Effector CD8-positive, alpha-beta T cell (primary cell): ENCODE measurements at regions not wholly inside any gene's neighbourhood (a gene's known extent, or its start where the extent isn't known, plus 50 kb on each side); places are given as distances from the start of the nearest gene placed in this dataset.

Source experiments
- DNase-seq: peaks from one replicate; lab custom pipeline; 2025; lab: John Stamatoyannopoulos, UW

DNA sequence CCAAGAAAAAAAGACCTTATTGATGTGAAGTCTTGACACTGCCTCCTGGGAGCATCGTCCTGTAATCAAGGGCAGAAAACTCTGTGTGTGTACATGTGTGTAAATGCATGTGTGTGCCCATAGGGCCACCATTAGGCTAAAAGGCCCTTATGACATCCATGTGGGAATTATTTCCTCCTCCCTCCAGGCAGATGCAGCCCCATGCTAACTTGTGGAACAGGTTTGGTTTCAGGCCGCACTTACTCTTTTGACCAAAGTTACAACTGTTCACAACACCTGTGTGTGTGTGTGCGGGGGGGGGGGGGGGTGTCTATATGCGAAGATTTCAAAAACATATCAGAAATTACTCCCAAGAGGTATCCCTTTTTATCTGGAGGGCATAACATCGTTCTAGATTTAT lies 87.4 kb upstream of the SLC14A2 start:
- DNase-seq, result no peak

DNA sequence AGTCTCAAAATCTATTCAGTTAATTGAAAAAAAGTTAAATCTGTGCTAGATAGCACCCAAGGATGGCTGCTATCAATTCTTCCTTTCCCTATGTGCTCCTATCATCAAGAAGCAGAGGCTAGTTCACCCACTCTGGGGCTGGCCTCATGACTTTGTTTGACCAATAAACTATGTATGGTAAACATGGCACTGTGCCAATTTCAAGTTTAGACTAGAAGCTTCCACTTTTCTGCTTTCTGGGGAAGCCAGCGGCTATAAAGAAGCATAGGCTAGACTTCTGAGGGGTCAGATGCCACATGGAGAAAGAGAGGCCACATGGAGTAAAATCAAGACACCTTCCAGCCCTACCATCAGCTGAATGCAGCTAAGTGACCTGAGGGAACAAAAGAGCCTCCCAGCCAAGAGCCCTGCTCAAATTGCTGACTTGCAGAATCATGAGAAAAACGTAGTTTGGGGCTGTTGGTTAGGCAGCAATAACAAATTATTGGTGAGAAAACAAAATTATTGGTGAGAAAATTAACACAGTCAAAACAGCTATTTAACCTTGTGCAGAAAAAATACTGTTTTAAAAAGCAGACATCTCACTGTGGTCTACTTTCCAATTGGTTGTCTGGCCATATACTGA lies 86.5 kb upstream of the SLC14A2 start:
- no peak for DNase-seq

DNA sequence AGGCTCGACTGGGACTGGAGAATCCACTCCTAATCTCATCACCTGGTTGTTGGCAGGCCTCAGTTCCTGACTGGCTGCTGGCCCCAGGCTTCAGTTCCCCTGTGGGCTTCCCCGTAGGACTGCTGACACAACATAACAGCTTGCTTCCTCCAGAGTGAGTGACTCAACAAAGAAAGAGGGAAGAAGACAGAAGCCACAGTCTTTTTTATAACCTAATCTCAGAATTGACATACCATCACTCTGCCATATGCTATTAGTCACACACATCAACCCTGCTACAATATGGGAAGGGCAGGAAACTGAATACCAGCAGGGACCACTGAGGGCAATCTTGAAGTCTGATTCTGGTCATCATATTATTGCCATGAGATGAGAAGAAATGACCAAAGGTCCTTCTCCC lies 76.8 kb upstream of the SLC14A2 start:
- DNase-seq, result no peak

DNA sequence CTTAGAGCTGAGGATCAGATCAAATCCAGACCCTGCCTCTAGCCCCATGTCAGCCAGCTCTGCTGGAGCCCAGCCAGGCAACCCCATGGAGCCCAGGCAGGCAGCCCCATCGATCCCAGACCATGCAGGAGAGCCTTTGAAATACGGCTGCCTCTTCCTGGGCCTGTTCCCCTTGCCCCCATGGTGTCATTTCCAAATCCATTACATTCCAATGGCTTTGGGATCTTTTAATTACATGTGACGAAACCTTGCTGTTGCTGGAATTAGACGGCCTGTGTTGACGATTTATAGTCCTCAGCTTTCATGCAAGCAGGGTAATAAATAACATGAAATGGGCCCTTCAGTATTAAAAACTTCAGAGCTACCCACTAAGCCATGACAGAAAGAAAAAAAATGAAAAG lies 75.8 kb upstream of the SLC14A2 start:
- DNase-seq, result no peak

DNA sequence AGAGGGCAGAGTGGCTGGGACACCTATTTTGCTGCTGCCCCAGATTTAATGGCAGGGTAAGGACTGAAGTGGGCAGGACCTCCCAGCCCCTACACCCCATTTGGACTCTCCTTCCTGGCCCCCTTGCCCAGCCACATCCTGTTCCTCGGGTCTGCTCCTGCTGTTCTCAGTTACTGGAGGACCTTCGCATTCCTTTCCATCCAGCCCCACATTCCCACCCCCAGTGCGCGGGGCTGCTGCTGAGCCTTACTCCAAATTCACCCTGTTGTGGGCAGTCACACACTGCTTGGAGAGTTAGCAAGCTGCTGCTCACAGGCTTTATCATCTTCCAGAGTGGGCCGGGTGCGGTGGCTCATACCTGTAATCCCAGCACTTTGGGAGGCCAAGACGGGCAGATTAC lies 75.2 kb upstream of the SLC14A2 start:
- no peak for DNase-seq

DNA sequence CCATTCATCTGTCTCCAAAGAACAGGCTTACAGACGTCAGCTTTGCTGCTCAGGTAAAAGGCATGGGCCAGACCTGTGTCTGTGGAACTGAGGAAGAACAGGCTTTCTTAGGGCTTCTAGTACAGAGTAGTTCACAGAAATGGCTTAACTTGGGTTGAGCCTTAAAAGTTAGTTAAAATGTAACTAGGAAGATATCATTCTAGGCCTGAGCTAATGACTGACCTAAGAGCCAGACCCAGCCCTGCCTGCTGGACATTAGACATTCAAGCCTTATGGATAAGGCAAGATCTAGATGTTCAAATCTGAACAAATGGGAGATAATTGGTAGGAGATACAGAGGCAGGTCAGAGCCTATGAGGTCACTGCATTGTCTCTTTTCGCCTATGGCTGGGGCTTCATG lies 73.9 kb upstream of the SLC14A2 start:
- no peak for DNase-seq

DNA sequence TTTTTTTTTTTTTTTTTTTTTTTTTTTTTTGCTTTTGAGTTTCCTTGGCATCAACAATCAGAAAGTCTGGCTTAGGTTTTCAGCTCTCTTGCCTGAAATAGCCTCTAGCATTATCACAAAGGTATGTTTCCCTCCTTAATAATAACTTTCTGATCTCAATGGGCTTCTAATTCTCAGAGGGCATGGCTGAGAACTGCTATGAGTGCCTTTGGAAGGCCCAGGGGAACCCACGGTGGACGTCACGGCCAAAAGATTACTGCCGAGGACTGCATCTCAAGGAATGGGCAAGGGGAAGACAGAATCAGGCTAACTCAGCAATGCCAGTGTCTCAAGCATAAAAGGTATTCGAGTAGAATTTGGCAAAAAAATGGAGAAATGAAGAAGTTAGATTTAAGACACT lies 73.2 kb upstream of the SLC14A2 start:
- no peak for DNase-seq

DNA sequence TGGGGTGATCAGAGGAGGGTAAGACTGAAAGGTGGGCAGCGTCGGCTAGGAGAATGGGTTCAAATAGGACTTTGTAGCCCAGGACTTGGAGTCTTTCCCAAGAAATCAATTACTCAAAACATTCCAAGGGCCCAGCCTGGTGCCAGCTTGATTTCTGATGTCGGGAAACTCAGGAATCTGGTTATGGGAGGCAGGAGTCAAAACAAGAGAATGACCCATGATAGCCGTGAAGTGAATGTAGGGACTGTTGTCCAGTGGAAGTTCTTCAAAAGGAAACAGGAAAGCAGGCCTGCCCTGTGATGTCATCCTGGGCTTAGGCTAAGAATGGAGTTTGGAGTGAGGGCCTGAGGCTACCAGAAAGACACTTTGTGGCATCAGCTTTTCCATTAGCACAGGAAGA lies 67.4 kb upstream of the SLC14A2 start:
- no peak for DNase-seq

DNA sequence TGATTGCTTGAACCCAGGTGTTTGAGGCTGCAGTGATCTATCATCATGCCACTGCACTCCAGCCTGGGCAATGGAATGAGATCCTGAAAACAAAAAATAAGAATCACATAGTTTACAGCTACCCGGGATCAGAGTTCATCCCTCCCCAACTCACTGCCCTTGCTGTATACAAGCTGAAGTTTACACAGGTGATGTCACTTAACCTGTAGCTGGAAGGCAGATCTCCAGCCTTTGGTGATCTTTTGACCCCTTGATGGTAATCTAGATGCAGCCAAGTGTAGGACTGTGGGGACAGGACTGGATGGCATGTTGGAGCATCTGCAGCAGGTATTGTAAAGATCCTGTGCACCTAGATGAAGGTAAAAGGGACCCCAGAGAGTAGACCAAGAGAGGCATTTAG lies 66.7 kb upstream of the SLC14A2 start:
- no peak for DNase-seq

DNA sequence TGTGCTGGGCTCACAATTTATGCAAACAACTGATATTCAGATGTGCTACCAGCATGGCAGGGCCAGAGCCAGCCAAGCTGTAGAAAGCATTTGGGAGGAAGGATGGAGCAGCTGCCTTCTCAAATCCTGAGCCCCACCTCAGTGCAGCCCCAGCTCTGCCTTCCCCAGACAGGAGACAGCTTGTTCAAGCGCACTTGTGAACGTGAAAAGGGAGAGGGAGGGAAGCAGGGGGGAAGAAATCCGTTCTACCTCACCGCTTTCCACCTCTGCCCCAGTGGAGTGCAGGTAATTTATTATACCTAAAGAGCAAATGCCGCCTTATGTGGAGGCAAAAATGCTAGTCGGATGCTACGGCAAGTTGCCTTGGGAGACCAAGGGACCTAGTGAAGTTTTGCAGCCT lies 66.0 kb upstream of the SLC14A2 start:
- DNase-seq, result no peak

DNA sequence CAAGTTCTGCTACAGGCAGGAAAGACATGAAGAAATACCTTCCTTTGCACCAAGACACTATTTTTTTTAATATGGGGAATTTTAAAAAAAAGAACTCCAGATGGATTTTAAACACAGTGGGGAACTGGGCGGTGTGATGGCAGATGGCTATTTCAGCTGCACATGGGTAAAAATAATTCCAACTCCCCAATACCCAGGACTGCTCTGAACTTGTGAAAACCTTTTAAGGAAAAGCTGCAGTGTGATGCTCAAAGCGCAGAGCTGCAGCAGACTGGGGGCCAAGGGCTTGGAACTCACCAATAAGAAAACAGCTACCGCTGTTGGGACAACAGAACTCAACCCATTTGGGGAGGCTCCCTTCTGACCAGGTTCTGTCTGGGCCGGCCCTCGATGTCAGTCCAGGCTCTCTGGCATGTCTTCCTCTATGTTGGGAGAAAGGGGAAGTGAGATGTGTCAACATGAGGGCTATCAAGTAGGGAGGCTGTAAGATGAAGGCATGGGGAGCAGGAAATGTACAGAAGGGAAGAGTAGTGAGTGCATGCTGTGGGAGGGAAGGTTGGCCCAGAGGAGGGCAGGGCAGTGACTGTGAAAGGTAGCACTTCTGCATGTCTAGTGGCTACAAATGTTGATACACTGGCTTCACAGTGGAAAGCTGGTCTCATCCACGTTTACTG lies 64.0 kb upstream of the SLC14A2 start:
- no peak for DNase-seq

DNA sequence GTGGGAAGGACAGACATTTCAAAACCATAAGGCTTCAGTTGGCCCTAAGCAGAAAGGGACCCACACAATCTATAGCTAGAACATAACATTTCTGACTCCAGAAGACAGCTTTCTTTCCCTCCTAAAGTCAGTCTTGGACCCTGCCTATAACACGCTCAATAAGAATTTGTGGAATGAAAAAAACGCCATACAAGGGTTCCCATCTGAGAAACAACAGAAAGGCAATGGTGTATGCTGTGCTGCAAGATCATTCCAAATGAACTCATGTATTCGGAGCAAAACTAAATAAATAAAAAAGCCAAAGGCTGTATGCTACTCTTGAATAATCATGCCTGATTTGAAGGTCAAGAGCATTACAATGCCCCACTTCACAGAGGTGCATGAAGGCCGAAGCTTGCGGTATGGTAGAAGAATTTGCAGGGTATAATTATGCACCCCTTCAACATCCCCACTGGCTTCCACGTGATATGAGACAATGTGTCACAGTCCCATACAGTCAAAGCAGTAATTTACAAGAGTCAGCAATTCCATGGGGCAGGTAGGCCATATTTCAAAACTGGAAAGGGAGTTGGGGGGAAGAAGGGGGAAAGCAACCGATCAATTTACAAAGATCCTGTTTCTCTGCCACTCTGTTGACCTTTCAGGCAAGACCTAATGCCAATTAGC lies 61.4 kb upstream of the SLC14A2 start:
- no peak for DNase-seq

DNA sequence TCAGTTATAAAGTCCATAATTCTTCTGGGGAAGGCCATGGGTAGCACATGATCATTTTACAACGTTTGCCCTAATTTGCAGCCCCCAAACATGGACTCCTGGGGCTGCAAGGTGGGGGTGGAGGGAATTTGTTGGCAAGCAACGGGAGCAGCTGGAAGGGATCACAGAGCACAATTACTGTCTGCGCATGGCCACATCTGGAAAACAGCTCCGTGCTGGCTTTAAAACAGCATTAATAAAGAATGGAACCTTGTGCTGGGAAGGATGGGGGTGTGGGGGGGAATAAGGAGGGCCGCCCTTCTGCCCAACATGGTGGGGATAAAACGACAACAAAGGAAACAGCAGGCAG lies 60.9 kb upstream of the SLC14A2 start:
- DNase-seq, result no peak

DNA sequence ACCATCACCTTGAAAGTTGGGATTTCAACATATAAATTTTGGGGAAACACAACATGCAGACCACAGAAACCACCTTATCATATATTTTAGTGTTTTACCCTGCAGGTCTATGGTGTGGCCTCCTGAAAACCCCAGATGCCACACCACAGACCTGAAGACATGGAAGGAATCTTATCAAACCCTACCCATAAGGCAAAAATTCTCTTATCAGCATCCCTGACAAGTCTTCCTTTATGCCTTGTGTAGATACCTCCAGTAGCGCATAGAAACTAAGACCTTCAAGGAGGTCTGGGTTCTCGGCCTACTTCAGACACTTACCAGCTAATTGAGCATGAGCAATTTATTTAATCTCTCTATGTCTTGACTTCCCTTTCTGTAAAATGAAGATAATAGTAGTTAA lies 59.1 kb upstream of the SLC14A2 start:
- no peak for DNase-seq

DNA sequence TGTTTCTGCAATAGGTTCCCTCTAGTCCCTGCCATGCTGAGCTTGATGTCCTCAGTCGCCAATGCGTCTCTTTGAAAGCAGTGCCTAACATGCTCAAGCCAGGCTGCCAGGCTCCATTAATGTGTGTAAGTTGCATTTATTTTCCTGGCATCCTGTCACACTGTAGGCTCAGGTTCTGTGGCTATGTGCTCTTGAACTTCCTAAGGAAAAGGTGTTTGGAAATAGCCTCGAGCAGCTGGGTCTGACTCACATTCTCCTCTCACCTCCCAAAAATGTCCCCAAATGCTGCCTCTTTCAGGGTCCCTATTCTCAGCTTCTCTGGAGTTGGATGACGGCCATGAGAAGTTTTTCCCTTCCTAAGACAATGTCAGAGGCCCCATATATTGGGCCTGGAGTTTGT lies 58.0 kb upstream of the SLC14A2 start:
- DNase-seq, result no peak

DNA sequence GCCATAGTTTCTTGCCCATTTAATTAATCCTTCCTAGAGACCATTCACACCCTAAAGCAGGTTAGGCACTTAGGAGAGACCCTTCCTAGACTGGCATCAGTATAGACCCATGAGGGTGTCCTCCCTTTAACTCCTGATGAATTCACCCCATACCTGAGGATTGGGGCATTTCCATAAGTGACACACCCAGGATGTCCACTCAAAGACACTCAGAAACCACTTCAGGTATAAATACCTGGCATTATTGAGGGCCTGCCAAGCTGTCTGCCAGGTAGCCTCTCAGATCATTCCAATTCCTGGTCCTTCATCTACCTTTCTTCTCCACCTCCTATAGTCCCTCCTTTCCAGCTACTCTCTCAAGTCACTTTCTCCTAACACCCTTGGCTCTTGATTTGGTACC lies 57.5 kb upstream of the SLC14A2 start:
- DNase-seq, result no peak

DNA sequence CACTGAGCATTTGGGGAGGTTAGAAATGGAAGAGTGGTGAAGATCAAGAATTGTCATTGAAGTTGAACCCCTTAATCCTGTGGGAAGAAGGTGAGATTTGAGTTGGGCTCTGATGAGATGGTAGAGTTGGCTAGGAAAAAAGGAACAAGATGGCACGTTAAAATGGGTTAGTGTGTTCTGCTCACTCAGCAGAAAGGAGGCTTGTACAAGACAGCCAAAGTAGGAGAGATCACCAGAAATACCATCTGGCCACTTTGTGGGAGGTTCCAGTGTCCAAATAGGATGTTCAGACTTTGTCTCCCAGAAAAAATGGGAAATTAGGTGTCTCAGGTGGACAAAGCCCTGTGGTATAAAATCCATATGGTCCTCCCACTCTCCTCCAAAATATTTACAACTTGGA lies 56.0 kb upstream of the SLC14A2 start:
- DNase-seq, result no peak

DNA sequence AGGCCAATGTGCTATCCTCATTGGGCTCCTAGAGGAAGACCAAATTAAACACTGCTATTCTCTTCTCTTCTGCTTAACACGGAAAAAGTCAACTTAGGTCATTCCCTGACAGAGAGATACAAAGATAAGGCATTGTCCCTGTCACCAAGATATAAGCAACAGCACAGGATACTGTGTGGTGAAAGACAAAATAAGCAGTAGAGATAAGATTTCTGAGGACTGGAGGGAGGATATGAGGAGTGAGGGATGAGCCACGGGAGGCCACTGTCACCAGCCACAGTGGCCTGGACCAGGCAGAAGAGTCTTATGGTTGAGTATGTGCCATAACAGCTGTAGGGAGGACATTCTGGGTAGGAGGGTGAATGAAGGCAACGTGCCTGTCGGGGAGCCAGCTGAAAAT lies 54.4 kb upstream of the SLC14A2 start:
- no peak for DNase-seq

DNA sequence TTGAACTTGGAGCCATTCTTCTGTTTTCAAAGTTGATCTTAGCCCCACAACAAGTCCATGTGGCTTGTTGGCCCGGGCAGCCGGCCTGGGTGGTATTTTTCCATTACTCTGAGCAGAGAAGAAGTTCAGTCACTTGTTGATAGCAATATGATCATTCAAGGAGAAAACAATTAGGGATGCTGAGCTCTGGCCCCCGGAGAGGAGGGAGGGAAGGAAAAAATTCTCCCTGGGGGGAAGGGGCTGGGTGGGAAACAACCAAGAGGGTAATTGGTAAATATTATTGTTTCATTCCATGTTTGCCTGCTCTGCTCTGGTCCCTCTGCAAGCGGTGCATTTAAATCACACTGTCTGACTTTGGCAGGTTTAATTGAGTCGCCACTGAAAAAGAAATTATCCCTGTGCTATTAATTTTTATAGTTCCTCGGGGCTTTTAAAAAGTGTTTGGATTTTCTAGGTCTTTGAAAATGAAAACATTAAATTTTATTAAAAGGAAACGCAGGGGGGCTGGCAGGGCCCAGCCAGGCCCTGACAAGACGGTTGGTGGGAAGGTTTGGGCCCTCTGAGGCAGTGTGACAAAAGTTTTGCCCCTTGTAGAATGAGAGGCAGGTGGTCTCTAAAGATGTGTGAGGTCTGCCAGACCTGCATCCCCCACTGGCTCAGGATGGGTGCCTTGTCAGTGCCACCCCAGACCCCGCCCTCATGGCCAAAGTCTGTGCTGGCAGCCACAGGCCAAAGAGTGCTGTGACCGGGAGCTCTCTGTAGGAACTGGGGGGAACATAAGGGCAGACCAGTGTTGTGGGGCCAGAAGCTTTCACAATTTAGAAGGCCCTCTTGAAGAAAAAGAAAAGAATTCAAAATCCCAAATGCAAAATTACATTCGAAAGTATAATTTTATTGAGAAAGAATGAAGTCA lies 52.5 kb upstream of the SLC14A2 start:
- no peak for DNase-seq

DNA sequence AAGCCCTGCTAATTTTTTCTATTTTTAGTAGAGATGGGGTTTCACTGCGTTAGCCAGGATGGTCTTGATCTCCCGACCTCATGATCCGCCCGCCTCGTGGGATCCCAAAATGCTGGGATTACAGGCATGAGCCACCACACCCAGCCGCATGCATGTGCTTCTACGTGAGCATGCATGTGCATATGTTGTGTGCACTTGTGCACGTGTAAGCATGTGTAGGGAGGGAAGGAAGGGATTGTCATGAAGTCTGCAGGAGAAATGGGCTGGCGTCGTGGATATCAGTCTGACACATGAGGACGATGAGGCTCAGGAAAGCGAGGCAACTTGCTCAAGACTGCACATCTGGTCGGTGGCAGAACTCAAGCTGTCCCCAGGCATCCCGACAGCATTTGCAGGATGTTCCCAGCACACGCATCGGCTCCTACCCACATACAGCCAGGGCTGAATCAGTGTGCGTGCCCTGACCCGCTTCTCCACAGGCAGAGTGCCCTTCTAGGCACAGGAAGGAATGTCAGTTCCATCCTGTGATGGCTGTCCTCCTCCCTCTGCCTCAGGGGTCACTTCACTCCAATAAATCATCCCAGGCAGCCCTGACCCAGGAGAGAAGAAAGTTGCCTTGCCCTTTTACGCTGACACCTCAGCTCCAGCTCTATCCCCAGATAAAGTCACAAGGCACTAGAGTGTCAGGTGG lies 49.9 kb upstream of the SLC14A2 start:
- DNase-seq, result no peak
